ENCODE measurements at regions not wholly inside any gene's neighbourhood (a gene's known extent, or its start where the extent isn't known, plus 50 kb on each side); places are given as distances from the start of the nearest gene placed in this dataset.

GRCh38 chr18:28287146-28287545 is 110.2 kb upstream of the CDH2 start:
- TF ChIP-seq, protein P1, sequence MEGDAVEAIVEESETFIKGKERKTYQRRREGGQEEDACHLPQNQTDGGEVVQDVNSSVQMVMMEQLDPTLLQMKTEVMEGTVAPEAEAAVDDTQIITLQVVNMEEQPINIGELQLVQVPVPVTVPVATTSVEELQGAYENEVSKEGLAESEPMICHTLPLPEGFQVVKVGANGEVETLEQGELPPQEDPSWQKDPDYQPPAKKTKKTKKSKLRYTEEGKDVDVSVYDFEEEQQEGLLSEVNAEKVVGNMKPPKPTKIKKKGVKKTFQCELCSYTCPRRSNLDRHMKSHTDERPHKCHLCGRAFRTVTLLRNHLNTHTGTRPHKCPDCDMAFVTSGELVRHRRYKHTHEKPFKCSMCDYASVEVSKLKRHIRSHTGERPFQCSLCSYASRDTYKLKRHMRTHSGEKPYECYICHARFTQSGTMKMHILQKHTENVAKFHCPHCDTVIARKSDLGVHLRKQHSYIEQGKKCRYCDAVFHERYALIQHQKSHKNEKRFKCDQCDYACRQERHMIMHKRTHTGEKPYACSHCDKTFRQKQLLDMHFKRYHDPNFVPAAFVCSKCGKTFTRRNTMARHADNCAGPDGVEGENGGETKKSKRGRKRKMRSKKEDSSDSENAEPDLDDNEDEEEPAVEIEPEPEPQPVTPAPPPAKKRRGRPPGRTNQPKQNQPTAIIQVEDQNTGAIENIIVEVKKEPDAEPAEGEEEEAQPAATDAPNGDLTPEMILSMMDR (IDR thresholded peaks at IDR 0.05) = no peak
- TF ChIP-seq POLR2A (IDR thresholded peaks at IDR 0.05) = no peak
- Histone ChIP-seq H3K4me1 (no peaks in the 10 kb centered on the region), H3K9me3 (no peaks in the 10 kb centered on the region), H3K4me3 (replicated peaks in 1 of 3) (no peak overlapping the region), H3K36me3 (no peaks in the 10 kb centered on the region), H3K27ac (no peak overlapping the region), H3K27me3 (no peaks in the 10 kb centered on the region)
- intact Hi-C loops (cut with DNase I) = no loop called here
- DNase-seq = no peak

GRCh38 chr18:28284132-28284531 is 107.2 kb upstream of the CDH2 start:
- Histone ChIP-seq H3K27ac (no peak overlapping the region), H3K4me3 (replicated peaks in 1 of 3) (no peak overlapping the region), H3K36me3 (no peaks in the 10 kb centered on the region), H3K4me1 (no peaks in the 10 kb centered on the region), H3K9me3 (no peaks in the 10 kb centered on the region), H3K27me3 (no peaks in the 10 kb centered on the region)
- TF ChIP-seq POLR2A (IDR thresholded peaks at IDR 0.05) = no peak
- TF ChIP-seq, protein P1 (IDR thresholded peaks at IDR 0.05) = no peak
- intact Hi-C loops (cut with DNase I) = no loop called here
- DNase-seq = no peak
- WGBS, 2 donors = 62 to 79% methylated on average over 5 of the region's 5 CpGs

- Histone ChIP-seq H3K9me3 (no peaks in the 10 kb centered on the region), H3K36me3 (no peaks in the 10 kb centered on the region), H3K4me3 (replicated peaks in 1 of 3) (no peak overlapping the region), H3K27ac (no peak overlapping the region), H3K27me3 (no peaks in the 10 kb centered on the region), H3K4me1 (no peaks in the 10 kb centered on the region)
- no peak for DNase-seq
- no peak for TF ChIP-seq POLR2A (IDR thresholded peaks at IDR 0.05)
- TF ChIP-seq, protein P1 (IDR thresholded peaks at IDR 0.05) = no peak
- intact Hi-C loops (cut with DNase I) = no loop called here
- 51 to 57% methylated on average over 2 of the region's 2 CpGs for WGBS, 2 donors
Observed at GRCh38 chr18:28281400-28281799, 104.5 kb upstream of the CDH2 start.

GRCh38 chr18:28269750-28270149 is 92.8 kb upstream of the CDH2 start:
- H3K27ac ChIP-seq = no peak overlapping the region
- TF ChIP-seq, protein P1 (IDR thresholded peaks at IDR 0.05) = no peak
- TF ChIP-seq POLR2A (IDR thresholded peaks at IDR 0.05) = no peak
- intact Hi-C loops (cut with DNase I) = no loop called here
- 74 to 75% methylated on average over 2 of the region's 2 CpGs for WGBS, 2 donors
- DNase-seq = no peak
- H3K36me3 ChIP-seq = no peaks in the 10 kb centered on the region
- no peak overlapping the region for H3K4me3 ChIP-seq (replicated peaks in 1 of 3)
- no peaks in the 10 kb centered on the region for H3K4me1 ChIP-seq
- H3K9me3 ChIP-seq = no peaks in the 10 kb centered on the region
- no peaks in the 10 kb centered on the region for H3K27me3 ChIP-seq

DNA sequence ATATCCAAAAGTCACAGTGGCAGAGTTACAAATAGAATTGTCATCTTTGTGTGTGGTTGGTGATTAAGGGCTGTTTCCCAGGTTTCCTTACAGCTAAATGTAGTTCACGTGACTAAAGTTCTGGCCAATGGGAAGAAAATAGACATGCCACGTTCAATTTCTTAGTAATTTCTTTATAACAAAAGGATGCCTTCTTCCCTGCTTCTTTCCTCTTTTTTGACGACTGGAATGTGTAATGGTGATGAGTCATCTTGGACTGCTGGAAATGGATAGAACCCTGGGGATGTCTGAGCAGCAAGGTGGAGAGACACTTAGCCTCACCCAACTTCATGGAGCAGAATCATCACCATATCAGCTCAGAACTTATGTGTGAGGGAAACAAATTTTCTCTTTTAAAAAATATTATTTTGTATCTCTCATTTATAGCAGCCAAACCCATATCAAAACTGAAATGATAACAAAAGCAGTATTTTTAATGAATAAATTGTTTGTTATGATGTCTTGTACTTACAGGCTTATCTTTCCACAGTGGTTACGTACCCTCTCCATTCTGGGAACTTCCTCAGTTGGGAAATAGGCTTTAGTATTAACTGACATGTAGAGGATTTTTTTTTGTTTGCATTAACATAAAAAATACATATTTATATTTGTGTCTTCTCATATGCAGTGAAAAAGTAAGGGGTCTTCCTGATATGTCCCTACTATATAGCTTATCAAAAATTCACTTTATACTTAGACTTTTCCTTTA is 91.1 kb upstream of the CDH2 start:
- H3K9me3 ChIP-seq = no peaks in the 10 kb centered on the region
- 68 to 74% methylated on average over 4 of the region's 4 CpGs for WGBS, 2 donors
- H3K36me3 ChIP-seq = no peaks in the 10 kb centered on the region
- DNase-seq = no peak
- TF ChIP-seq, protein P1 (IDR thresholded peaks at IDR 0.05) = no peak
- TF ChIP-seq POLR2A (IDR thresholded peaks at IDR 0.05) = no peak
- H3K27ac ChIP-seq = no peak overlapping the region
- H3K27me3 ChIP-seq = no peaks in the 10 kb centered on the region
- intact Hi-C loops (cut with DNase I) = no loop called here
- no peaks in the 10 kb centered on the region for H3K4me1 ChIP-seq
- H3K4me3 ChIP-seq (replicated peaks in 1 of 3) = no peak overlapping the region
